NB4 (cell line): ENCODE measurements at regions not wholly inside any gene's neighbourhood (a gene's known extent, or its start where the extent isn't known, plus 50 kb on each side); places are given as distances from the start of the nearest gene placed in this dataset.

Experiments used
- DNase-seq: peaks from one replicate; pipeline ENCODE4 v3.0.0; 2010; ENCODE audit warnings: low read depth
- H3K4me3 ChIP-seq: one replicate; pipeline ENCODE4 v1.5.1; 2011; ENCODE audit warnings: mild to moderate bottlenecking, low read depth, low read length, moderate library complexity
- MYC ChIP-seq: IDR thresholded peaks from 2 replicates; pipeline ENCODE4 v1.6.1; 2011; ENCODE audit warnings: low read depth, low read length
- POLR2A ChIP-seq: IDR thresholded peaks from 2 replicates; pipeline ENCODE4 v1.6.1; 2011; ENCODE audit warnings: mild to moderate bottlenecking; ENCODE audit not compliant: insufficient read length; ENCODE audit errors: extremely low read depth
- TF ChIP-seq, protein P1 (sequence below): IDR thresholded peaks from 2 replicates; pipeline ENCODE4 v1.6.1; 2011; ENCODE audit warnings: low read depth, low read length
- TF ChIP-seq, protein P2 (sequence below): IDR thresholded peaks from one replicate; pipeline ENCODE4 v1.5.1; 2012; ENCODE audit warnings: low read depth, low read length

GRCh38 chr2:53424902-53425301 is 342.7 kb upstream of the CHAC2 start:
- no peak overlapping the region for H3K4me3 ChIP-seq
- peak; percentile 54 for DNase-seq
- TF ChIP-seq POLR2A, result no peak

DNA sequence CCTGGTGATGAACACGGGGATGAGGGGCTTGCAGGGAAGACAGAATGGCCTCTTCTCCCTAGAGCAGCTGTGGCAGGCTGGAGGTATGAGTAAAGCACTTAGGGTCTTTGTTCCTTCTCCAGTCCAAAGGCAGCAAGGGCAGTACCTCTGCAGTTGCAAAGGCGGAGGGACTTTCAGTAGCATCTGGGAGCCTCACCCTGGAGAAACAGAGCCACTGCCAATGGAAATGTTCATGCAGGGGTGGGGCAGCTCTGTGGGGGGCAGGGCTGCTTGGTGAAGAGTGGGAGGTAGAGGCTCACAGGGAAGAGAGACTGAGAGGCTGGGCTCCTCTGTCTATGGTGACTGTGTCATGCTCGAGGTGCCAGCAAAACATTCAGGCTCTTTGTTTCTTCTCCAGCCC is 344.1 kb upstream of the CHAC2 start:
- H3K4me3 ChIP-seq, result no peak overlapping the region
- DNase-seq, result no peak
- TF ChIP-seq MYC (no peak), POLR2A (no peak)
- TF ChIP-seq, protein P1, sequence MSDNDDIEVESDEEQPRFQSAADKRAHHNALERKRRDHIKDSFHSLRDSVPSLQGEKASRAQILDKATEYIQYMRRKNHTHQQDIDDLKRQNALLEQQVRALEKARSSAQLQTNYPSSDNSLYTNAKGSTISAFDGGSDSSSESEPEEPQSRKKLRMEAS, result no peak
- TF ChIP-seq, protein P2, sequence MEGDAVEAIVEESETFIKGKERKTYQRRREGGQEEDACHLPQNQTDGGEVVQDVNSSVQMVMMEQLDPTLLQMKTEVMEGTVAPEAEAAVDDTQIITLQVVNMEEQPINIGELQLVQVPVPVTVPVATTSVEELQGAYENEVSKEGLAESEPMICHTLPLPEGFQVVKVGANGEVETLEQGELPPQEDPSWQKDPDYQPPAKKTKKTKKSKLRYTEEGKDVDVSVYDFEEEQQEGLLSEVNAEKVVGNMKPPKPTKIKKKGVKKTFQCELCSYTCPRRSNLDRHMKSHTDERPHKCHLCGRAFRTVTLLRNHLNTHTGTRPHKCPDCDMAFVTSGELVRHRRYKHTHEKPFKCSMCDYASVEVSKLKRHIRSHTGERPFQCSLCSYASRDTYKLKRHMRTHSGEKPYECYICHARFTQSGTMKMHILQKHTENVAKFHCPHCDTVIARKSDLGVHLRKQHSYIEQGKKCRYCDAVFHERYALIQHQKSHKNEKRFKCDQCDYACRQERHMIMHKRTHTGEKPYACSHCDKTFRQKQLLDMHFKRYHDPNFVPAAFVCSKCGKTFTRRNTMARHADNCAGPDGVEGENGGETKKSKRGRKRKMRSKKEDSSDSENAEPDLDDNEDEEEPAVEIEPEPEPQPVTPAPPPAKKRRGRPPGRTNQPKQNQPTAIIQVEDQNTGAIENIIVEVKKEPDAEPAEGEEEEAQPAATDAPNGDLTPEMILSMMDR, result no peak

GRCh38 chr2:53422979-53423378 is 344.6 kb upstream of the CHAC2 start:
- peak; percentile 76 for DNase-seq
- no peak overlapping the region for H3K4me3 ChIP-seq

GRCh38 chr2:53417385-53417784 is 350.2 kb upstream of the CHAC2 start:
- TF ChIP-seq, protein P1, result no peak
- TF ChIP-seq, protein P2, result no peak
- TF ChIP-seq POLR2A, result no peak
- no peak overlapping the region for H3K4me3 ChIP-seq
- DNase-seq, result no peak

More at GRCh38 chr2:53422979-53423378, 344.6 kb upstream of the CHAC2 start:
- 0 out of 2 replicates have a peak, but pooled peaks have one; percentile 23 for TF ChIP-seq MYC
- TF ChIP-seq POLR2A, result no peak
- TF ChIP-seq, protein P2, result peak; percentile 84
- TF ChIP-seq, protein P1, result 0 out of 2 replicates have a peak, but pooled peaks have one; percentile 20

DNA sequence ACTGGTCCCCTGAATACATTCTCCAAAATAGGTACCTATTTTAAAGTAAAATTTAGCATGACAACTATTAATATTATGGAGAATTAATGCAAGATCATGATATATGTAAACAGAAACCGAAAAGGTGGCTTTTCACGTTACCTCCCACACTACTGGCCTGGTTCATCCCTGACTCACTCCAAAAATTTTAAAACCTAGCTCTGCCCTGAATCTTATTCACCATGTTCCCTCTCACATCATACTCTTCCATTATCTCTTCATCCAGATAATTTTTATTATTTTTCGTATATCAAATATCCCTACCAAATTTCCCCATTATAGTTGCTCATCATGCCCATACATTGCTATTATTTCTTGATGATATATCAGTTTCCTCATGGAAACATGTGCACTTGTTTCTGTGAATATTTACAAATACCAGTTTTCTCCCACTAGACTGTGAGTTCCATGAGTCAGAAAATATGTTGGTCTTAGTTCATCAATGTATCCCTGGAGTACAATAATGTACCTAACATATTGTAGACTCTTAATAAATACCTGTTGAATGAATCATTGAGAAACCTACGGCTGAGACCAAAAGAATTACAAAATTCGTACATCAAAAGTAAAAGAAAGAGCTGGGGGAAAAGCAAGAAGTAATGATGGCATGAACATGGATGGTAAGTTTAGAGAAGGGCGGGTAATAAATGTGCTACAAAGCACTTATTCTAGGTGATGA is 360.1 kb upstream of the CHAC2 start:
- no peak overlapping the region for H3K4me3 ChIP-seq
- no peak for DNase-seq
- no peak for TF ChIP-seq POLR2A
- no peak for TF ChIP-seq MYC
- TF ChIP-seq, protein P1, result no peak
- TF ChIP-seq, protein P2, result no peak

DNA sequence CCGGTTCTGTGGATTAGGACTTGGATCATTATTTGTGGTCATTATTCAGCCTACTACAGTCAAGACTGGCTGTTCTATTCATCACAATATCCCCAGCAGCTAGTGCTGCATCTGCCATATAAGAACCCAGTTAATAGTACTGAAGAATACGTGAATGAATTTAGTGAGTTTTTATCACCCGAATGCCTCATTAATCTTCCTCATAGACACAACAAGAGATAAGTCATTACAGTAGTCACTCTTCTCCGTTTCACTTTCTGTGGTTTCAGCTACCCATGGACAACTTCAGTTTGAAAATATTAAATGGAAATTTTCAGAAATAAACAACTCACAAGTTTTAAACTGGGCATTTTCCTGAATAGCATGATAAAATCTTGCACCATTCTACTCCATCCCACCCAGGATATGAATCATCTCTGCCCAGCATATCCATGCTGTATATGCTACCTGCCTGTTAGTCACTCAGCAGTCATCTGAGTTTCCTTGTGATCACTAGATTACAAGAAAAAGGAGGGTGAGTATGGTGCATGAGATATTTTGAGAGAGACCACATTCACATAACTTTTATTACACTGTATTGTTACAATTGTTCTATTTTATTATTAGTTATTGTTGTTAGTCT is 363.7 kb upstream of the CHAC2 start:
- DNase-seq, result peak; percentile 11
- TF ChIP-seq, protein P2, result no peak
- TF ChIP-seq MYC (no peak), POLR2A (no peak)
- TF ChIP-seq, protein P1, result no peak
- no peak overlapping the region for H3K4me3 ChIP-seq
